Tibial nerve (tissue), 4 donors: ENCODE measurements at regions not wholly inside any gene's neighbourhood (a gene's known extent, or its start where the extent isn't known, plus 50 kb on each side); places are given as distances from the start of the nearest gene placed in this dataset.
"Not testable (repeated sequence)": the region's sequence is repeated elsewhere in the genome, so short reads cannot be mapped to it uniquely, and the experiment has no call there.

ENCODE experiments used
- DNase-seq, 2 donors: peaks; one replicate each; pipeline ENCODE4 v3.0.0-alpha.2; 2019; ENCODE audit warnings: low spot score in 2 of 2
- H3K27ac ChIP-seq, 4 donors: fragments of 200-600 bp; sonication (generic) in 3 of 4; one replicate each; pipeline ENCODE4 v1.5.1; 2017 to 2019; ENCODE audit warnings: mild to moderate bottlenecking in 1 of 4
- H3K27me3 ChIP-seq, 2 donors: fragments of 200-600 bp; sonication (generic) in 1 of 2; one replicate each; pipeline versions ENCODE4 v1.5.1 to v1.6.0; 2017 to 2019
- H3K36me3 ChIP-seq, 3 donors: fragments of 200-600 bp; sonication (generic); one replicate each; pipeline ENCODE4 v1.5.1; 2018 to 2019
- H3K4me1 ChIP-seq, 4 donors: fragments of 200-600 bp; sonication (generic) in 3 of 4; one replicate each; pipeline ENCODE4 v1.5.1; 2017 to 2019
- H3K4me3 ChIP-seq, 4 donors: fragments of 200-600 bp; sonication (generic) in 3 of 4; one replicate each; pipeline ENCODE4 v1.5.1; 2017 to 2019; ENCODE audit warnings: mild to moderate bottlenecking in 1 of 4, moderate library complexity in 1 of 4
- H3K9me3 ChIP-seq, 4 donors: fragments of 200-600 bp; sonication (generic) in 3 of 4; one replicate each; pipeline ENCODE4 v1.5.1; 2017 to 2019
- EP300 ChIP-seq, 2 donors: sonication (generic); formaldehyde crosslinking; IDR thresholded peaks; one replicate each; pipeline ENCODE4 v1.6.1; 2017; ENCODE audit warnings: antibody characterized with exemption in 2 of 2, mild to moderate bottlenecking in 1 of 2
- POLR2A ChIP-seq, 2 donors: fragments of 450-650 bp; IDR thresholded peaks; one replicate each; pipeline ENCODE4 v1.6.1; 2017; ENCODE audit warnings: antibody characterized with exemption in 2 of 2, mild to moderate bottlenecking in 2 of 2, moderate library complexity in 2 of 2
- WGBS, 2 donors: methylation state at CpG; one replicate each; pipeline ENCODE4 v1.1.5; 2018; 5-methylcytosine and 5-hydroxymethylcytosine counted together
- TF ChIP-seq, protein P1 (sequence below), 5 experiments: fragments of 200-600 bp in 3 of 5; fragments of 450-650 bp in 2 of 5; sonication (generic) in 3 of 5; IDR thresholded peaks; one replicate each; pipeline ENCODE4 v1.5.1; 2016 to 2019; ENCODE audit warnings: antibody characterized with exemption in 5 of 5, mild to moderate bottlenecking in 3 of 5, moderate library complexity in 2 of 5

DNA sequence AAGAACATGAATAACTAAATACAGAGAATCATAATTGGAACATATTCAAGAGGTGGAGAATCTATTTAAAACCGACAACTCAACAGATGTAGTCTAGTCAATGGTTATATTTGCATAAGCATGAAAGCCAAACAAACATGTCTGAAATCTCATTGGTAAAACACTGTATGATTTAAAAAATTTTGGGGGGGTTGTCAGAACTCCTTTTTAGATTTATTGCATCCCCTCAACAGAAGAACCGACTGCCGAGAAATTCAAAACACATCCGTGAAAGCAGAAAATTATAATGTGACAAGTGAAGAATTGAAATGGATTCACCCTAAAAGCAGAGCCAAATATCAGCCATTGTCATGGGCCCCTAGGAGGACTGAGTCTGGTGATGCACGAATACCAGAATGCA is 633.4 kb upstream of the KCNMB2 start:
- Histone ChIP-seq H3K9me3 (peaks cover 0 to 31% (median 2%) of the 10 kb centered on the region in 4 donors), H3K4me1 (peaks cover 0 to 34% (median 13%) of the 10 kb centered on the region in 4 donors), H3K4me3 (no peak overlapping the region), H3K27me3 (no peaks in the 10 kb centered on the region), H3K36me3 (no peaks in the 10 kb centered on the region), H3K27ac (no peak overlapping the region)
- DNase-seq, result no peak
- TF ChIP-seq POLR2A (IDR thresholded peaks at IDR 0.05), result no peak
- TF ChIP-seq EP300 (IDR thresholded peaks at IDR 0.05), result no peak
- TF ChIP-seq, protein P1, sequence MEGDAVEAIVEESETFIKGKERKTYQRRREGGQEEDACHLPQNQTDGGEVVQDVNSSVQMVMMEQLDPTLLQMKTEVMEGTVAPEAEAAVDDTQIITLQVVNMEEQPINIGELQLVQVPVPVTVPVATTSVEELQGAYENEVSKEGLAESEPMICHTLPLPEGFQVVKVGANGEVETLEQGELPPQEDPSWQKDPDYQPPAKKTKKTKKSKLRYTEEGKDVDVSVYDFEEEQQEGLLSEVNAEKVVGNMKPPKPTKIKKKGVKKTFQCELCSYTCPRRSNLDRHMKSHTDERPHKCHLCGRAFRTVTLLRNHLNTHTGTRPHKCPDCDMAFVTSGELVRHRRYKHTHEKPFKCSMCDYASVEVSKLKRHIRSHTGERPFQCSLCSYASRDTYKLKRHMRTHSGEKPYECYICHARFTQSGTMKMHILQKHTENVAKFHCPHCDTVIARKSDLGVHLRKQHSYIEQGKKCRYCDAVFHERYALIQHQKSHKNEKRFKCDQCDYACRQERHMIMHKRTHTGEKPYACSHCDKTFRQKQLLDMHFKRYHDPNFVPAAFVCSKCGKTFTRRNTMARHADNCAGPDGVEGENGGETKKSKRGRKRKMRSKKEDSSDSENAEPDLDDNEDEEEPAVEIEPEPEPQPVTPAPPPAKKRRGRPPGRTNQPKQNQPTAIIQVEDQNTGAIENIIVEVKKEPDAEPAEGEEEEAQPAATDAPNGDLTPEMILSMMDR (IDR thresholded peaks at IDR 0.05), result no peak
- WGBS, 2 donors, result 91 to 94% methylated on average over 5 of the region's 5 CpGs

DNA sequence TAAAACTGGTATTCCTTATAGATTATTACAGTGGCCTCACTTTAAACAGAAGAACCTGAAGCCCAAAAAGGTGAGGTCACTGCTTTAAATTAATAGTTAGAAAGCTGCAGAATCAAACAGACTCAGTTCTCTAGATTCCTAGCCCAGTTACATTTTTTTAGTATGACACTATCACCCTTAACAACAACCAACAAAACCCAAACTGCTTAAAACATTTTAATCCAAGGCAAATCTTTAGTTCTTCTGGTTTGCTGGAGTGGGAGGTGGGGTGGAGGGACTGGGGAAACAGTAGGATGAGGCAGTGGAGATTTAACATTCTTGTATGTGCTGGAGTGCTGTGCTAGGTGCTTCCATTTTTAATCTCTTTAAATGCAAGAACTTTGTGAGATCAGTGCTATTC is 631.6 kb upstream of the KCNMB2 start:
- H3K36me3 ChIP-seq, result no peaks in the 10 kb centered on the region
- DNase-seq, result no peak
- TF ChIP-seq POLR2A (IDR thresholded peaks at IDR 0.05) (no peak), EP300 (IDR thresholded peaks at IDR 0.05) (no peak)
- TF ChIP-seq, protein P1 (IDR thresholded peaks at IDR 0.05), result no peak
- H3K27me3 ChIP-seq, result no peaks in the 10 kb centered on the region
- H3K27ac ChIP-seq, result peak overlapping the region in 2 of 4 donors; percentile 69 to 75
- peaks cover 0 to 34% (median 13%) of the 10 kb centered on the region in 4 donors for H3K4me1 ChIP-seq
- H3K4me3 ChIP-seq, result no peak overlapping the region
- H3K9me3 ChIP-seq, result peaks cover 0 to 14% (median 2%) of the 10 kb centered on the region in 4 donors

DNA sequence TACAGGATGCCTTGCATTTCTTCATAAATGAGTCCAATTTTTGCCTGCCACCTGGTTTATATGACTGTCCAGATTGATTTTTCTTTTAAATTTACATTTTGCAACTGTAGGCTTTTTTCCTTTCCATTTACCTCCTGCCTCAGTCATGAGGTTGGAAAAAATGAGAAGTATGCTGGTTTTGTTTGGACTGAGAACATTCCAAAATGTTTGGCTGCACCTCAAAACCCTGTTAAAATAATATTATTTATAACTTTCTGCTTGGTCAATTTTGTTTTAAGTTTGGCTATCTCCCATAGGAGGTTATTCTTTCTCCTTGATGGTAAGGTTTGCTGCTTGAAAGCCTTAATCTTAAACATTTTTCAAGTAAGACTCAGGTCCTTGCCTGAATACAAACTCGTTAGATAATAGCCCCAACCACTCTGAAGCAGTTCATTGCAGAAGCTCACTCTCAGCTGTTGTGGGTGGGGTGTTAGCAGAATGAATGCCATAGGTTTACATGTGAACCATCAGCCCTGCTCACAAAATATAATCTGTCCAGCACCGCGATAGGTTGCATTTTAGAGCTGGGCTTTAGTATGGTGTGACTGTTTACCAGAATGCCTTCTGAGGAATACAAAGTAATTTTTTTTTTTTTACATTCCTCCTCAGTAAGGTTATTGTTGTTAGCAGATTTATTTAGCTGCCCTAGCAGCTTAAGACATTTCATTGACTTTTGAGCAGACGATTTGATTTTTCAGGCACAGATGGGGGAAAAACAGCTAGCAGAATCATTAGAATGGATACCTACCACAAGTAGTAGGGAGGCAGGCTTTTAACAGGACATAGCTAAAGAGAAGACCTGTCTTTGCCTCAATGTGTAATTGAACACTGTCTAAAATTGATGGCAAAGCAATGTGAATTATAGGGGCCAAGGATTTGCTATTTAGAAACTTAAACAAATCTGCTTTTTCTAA is 630.8 kb upstream of the KCNMB2 start:
- TF ChIP-seq EP300 (IDR thresholded peaks at IDR 0.05), result peak in 1 of 2 donors; percentile 49
- no peak for TF ChIP-seq POLR2A (IDR thresholded peaks at IDR 0.05)
- H3K4me3 ChIP-seq, result no peak overlapping the region
- 28 to 45% methylated on average over 4 of the region's 4 CpGs for WGBS, 2 donors
- DNase-seq, result no peak
- H3K4me1 ChIP-seq, result peaks cover 0 to 34% (median 13%) of the 10 kb centered on the region in 4 donors
- peaks cover 0 to 5% (median 2%) of the 10 kb centered on the region in 4 donors for H3K9me3 ChIP-seq
- peak overlapping the region in 2 of 4 donors; percentile 69 to 75 for H3K27ac ChIP-seq
- H3K36me3 ChIP-seq, result no peaks in the 10 kb centered on the region
- no peaks in the 10 kb centered on the region for H3K27me3 ChIP-seq

DNA sequence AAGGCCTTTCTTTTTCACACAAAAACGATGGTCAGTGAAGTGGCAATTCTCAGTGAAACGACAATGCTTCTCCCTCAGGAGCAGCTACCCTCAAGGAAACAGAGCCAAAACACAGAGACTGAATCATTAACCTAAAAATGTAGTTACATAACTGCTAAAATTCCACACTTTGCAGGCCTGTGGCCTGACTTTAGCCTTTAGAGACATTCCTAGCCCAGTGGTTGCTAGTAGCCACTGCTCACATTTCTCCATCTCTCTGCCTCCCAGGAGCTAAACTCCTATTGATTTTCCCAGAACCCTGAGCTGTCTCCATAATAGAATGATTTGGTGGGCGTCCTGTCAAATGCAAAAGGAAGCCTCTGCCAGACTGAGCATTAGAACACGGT is 630.1 kb upstream of the KCNMB2 start:
- H3K27ac ChIP-seq, result peak overlapping the region in 2 of 4 donors; percentile 69 to 75

DNA sequence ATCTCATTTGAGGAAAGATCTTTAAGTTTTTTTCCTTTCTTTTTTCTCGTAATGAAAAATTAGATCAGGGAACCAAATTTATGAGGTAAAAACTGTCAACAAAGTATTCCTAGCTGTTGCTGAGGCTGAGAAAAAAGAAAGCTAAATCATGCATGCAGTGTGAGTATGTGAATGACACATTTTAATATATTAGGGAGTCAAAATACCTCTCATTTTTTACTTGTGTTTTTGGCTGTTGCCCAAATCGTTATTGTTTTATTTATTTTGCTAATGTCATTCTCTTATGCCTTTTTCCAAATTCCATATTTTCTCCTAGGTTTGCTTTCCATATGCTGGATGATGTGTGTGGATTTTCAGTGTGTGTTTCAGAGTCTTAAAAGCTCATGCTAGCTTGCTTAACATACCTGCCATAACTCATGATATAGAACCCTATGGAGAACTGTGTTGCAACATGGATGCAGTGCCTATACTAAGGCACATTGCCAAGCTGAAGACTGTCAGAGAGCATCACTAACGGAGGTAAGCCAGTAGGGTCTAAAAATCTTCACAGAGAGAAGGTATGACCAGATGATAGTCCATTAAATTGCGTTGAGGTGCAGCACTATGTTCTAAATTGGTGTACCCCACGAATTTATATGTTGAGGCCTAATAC is 629.5 kb upstream of the KCNMB2 start:
- H3K4me1 ChIP-seq, result peaks cover 0 to 34% (median 13%) of the 10 kb centered on the region in 4 donors
- no peaks in the 10 kb centered on the region for H3K36me3 ChIP-seq
- peak overlapping the region in 2 of 4 donors; percentile 69 to 75 for H3K27ac ChIP-seq
- 78 to 79% methylated on average over 5 of the region's 5 CpGs for WGBS, 2 donors
- no peak overlapping the region for H3K4me3 ChIP-seq
- TF ChIP-seq EP300 (IDR thresholded peaks at IDR 0.05) (no peak), POLR2A (IDR thresholded peaks at IDR 0.05) (no peak)
- TF ChIP-seq, protein P1 (IDR thresholded peaks at IDR 0.05), result no peak
- no peaks in the 10 kb centered on the region for H3K27me3 ChIP-seq
- no peaks in the 10 kb centered on the region for H3K9me3 ChIP-seq
- no peak for DNase-seq

More for the DNA sequence above, 630.1 kb upstream of the KCNMB2 start:
- peaks cover 0 to 34% (median 13%) of the 10 kb centered on the region in 4 donors for H3K4me1 ChIP-seq
- no peaks in the 10 kb centered on the region for H3K27me3 ChIP-seq
- 23 to 25% methylated on average over 4 of the region's 4 CpGs for WGBS, 2 donors
- no peaks in the 10 kb centered on the region for H3K9me3 ChIP-seq
- H3K4me3 ChIP-seq, result no peak overlapping the region
- no peaks in the 10 kb centered on the region for H3K36me3 ChIP-seq
- TF ChIP-seq, protein P1 (IDR thresholded peaks at IDR 0.05), result no peak
- peak in 1 of 2 donors; percentile 39 for TF ChIP-seq EP300 (IDR thresholded peaks at IDR 0.05)
- no peak for DNase-seq

DNA sequence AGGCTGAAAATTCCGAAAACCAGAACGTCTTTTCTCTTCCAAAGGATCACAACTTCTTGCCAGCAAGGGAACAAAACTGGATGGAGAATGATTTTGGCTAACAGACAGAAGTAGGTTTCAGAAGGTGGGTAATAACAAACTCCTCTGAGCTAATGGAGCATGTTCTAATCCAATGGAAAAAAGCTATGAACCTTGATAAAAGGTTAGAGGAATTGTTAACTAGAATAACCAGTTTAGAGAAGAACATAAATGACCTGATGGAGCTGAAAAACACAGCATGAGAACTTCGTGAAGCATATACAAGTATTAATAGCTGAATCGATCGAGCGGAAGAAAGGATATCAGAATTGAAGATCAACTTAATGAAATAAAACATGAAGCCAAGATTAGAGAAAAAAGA is 626.7 kb upstream of the KCNMB2 start:
- not testable (repeated sequence) for H3K27me3 ChIP-seq, H3K4me3 ChIP-seq, DNase-seq, H3K36me3 ChIP-seq, H3K27ac ChIP-seq, H3K9me3 ChIP-seq
- H3K4me1 ChIP-seq, result peaks cover 0 to 27% (median 13%) of the 10 kb centered on the region in 4 donors
- WGBS, 2 donors, result 95 to 96% methylated on average over 6 of the region's 6 CpGs
